NCI-H1048 (cell line): ENCODE measurements at regions not wholly inside any gene's neighbourhood (a gene's known extent, or its start where the extent isn't known, plus 50 kb on each side); places are given as distances from the start of the nearest gene placed in this dataset.
"Not testable (repeated sequence)": the region's sequence is repeated elsewhere in the genome, so short reads cannot be mapped to it uniquely, and the experiment has no call there.

ENCODE experiments used
- DNase-seq: peaks from one replicate; lab custom pipeline; 2025; lab: John Stamatoyannopoulos, UW

DNA sequence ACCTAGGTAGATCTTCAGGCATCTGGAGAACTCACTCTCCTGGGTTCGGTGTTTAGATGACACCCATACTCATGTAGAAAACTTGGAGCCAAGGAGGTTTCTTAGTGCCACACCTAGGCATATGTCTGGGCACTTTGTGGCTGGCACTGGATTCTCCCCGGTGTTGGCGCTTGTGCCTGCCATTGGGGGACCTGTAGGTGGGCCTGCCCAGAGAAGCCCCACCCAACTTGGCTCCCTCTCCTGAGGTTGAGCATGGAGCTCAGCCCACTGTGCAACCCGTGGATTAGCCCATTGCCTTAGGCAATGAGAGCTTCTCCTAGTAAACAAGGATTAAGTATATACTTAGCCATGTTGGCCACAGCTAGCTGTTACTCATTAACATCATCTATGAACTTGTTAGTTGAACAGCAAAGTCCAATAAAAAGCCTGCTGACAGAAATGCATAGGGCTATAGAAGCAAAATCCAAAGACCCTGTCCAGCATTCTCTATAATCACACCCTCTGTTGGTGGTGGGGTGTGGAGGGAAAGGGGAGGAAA is 335.5 kb upstream of the CHORDC1 start:
- no peak for DNase-seq

- no peak for DNase-seq
Observed at GRCh38 chr11:90556606-90557005, 333.8 kb upstream of the CHORDC1 start.

DNA sequence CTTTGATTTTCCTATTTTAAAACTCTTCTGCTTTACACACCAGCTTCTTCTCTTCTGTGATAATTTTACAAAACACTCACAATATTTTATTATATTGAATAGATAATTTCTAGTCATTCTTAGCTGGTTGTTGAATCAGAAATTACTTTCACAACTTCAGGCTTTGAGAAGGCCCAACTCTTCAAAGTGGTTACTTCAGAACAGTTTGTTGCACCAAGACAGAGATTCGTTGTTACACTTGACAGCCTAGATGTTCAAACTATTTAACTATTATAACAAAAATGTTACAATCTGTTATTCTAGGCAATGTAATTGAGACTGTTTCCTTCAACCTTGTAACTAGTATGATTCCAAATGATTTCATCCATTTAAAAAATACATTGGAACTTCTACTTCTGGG is 333.2 kb upstream of the CHORDC1 start:
- no peak for DNase-seq

- DNase-seq: no peak
Observed at GRCh38 chr11:90555477-90555876, 332.6 kb upstream of the CHORDC1 start.

DNA sequence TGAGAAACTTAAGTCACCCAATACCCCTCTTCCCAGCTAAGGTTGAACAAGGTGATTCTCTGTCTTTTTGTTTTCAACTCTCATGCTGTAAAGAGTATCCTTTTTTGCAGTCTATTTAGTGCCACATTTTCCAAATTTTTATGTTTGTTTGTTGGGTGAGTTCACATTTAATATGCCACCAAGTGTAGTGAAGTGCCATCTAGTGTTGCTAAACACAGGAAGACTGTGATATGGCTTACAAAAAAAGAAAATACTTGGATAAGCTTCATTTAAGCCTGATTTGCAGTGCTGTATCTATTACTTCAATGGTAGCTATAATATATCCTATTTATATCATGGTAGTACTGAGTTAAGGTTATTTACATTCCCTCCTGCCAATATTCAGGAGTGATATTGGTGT is 319.2 kb upstream of the CHORDC1 start:
- no peak for DNase-seq

- DNase-seq: no peak
Observed at GRCh38 chr11:90536301-90536700, 313.5 kb upstream of the CHORDC1 start.

DNA sequence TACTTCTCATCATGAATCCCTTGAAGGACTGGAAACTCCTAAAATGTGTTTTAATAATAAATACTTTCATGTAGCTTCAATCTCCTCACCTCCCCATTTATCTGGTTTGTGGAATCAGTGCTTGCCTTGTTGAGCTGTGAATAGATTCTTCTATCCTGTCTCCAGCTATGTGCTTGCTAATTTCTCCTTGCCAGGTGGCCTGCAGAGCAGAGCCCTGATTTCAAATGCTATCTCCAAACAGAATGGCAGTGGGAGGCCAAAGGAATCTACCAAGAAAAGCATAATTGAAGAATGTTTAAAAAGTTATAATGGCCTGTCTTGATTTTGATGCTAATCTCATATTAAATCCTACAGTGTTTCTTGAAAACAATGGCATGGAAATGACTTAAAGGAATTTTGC is 309.3 kb upstream of the CHORDC1 start:
- DNase-seq: no peak

DNA sequence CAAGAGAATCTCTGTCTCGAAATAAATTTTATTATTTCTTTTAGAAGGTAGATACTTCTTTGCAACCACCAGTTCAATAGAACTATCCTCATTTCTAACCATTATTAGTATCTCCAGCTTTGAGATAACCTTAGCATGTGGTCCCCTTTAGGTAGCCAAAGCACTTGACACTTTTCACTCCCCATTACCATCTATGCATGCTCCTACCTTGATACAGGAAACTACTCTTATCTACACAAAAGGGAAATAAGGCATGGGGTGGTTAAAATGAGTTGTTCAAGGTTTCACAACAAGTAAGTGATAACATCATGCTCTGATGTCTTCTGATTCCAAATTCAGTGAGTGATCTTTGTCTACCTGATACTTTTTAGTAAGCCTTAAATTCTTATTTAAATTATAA is 308.2 kb upstream of the CHORDC1 start:
- no peak for DNase-seq

GRCh38 chr11:90525962-90526361 is 303.1 kb upstream of the CHORDC1 start:
- no peak for DNase-seq

- no peak for DNase-seq
Observed at GRCh38 chr11:90512846-90513245, 290.0 kb upstream of the CHORDC1 start.

- no peak for DNase-seq
Observed at GRCh38 chr11:90510839-90511238, 288.0 kb upstream of the CHORDC1 start.

- DNase-seq: no peak
Observed at GRCh38 chr11:90500922-90501568, 278.2 kb upstream of the CHORDC1 start.

- no peak for DNase-seq
Observed at GRCh38 chr11:90496722-90497121, 273.9 kb upstream of the CHORDC1 start.

DNA sequence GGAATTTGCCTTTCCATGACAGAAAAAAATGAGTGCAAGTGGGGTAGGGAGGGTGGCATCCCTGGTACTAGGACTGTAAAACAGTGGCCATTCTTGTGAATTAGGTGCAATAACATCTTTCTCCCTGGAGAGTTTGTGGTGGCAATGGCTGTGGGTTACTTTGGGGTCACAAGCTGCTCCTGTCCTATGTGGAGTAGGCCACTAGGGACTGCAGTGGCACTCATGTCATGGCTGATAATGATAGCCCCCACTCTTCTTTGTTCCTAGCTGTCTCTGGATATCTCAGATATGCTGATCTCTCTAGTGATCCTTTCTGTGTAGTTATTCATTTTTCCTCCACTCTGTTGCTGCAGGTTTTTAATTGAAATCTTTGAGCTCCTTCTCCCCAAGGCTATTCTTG is 270.5 kb upstream of the CHORDC1 start:
- no peak for DNase-seq

DNA sequence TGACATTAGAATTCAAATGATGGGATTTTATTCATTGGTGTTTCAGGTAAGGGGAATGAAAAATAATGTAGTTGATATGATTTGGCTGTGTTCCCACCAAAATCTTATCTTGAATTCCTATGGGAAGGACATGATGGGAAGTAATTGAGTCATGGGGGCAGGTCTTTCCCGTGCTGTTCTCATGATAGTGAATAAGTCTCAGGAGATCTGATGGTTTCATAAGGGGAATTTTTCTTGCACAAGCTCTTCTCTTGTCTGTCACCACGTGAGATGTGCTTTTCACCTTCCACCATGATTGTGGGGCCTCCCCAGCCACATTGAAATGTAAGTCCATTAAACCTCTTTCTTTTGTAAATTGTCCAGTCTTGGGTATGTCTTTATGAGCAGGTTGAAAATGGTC is 268.6 kb upstream of the CHORDC1 start:
- DNase-seq: no peak

DNA sequence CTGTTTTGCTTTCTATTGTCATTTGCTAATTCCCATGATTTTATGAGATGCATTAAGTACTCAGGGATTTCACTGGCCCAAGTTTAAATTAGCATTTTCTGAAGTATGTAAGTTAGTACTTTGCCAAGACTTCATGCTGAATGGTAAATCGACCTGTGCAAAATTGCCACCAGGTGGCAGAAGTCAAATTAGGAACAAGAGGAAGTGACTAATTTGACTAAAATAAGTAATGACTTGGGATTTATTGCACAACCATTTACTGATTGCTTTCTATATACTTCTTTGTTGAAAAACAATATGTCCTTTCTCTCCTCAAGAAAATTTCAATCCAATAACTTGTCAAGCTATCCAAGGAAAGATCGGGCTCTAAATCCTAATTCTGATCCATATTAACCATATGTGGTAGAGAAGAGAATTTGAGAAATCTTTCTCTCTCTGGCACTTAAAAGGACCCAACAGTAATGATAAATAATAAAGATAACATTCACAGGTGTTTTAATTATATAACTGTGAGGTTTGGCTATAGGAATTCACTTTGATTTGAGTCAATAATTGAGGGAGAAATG is 253.7 kb upstream of the CHORDC1 start:
- no peak for DNase-seq

GRCh38 chr11:90468923-90469322 is 246.1 kb upstream of the CHORDC1 start:
- DNase-seq: no peak

GRCh38 chr11:90465553-90465952 is 242.7 kb upstream of the CHORDC1 start:
- no peak for DNase-seq

GRCh38 chr11:90455347-90455920 is 232.6 kb upstream of the CHORDC1 start:
- not testable (repeated sequence) for DNase-seq

DNA sequence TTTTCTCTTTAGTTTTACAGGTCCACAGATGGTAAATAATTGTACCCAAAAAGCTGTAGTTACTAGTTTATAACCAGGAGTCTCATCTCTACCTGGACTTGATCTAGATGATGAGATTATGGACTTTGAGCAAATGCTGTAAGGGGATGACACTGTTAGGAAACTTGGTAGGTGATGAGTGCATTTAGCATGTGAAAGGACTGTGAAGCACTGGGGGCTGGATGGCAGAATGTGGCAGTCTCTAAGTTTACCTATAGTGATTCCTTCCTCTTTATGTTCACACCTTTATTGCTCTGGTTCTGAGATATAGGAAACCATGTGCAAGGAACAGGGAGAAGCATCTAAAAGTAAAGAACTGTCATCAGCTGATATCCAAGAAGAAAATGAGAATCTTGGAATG is 230.7 kb upstream of the CHORDC1 start:
- no peak for DNase-seq

GRCh38 chr11:90449606-90450005 is 226.8 kb upstream of the CHORDC1 start:
- no peak for DNase-seq

- DNase-seq: no peak
Observed at GRCh38 chr11:90448256-90448655, 225.4 kb upstream of the CHORDC1 start.

DNA sequence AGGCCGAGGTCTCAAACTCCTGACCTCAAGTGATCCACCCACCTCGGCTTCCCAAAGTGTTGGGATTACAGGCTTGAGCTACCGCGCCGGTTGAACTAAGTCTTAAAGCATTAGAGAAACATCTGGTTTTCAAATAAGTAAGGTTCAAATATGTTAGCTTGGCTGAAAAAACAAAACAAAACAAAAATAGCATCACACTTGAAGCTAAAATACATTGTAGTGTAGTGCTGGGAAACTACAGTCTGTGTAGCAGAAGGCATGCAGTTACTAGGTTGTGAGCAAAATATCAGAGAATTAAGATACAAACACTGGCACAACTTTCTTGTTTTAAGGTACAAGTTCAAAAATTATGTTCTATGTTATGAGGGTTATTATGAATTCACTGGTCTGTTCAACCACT is 224.8 kb upstream of the CHORDC1 start:
- no peak for DNase-seq

DNA sequence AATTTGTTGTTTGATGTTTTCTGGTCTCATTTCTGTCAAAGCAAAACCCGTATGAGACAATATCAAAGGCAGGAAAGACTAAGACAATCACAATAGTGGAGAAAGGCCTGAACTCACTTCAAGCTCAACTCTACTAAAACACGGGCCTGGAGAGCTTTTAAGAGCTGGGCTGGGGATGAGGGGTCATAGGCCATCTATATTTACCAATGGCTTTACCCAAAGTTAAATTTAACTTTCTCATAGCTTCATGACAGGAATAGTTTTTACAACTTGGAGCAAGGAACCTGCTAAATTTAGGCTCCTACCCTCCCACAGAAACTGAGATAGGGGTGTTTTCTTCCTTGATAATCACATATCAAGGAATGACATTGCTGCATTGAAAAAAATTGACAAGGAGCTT is 223.4 kb upstream of the CHORDC1 start:
- no peak for DNase-seq
